Transverse colon (tissue), 4 donors: ENCODE measurements at regions not wholly inside any gene's neighbourhood (a gene's known extent, or its start where the extent isn't known, plus 50 kb on each side); places are given as distances from the start of the nearest gene placed in this dataset.
"Not testable (repeated sequence)": the region's sequence is repeated elsewhere in the genome, so short reads cannot be mapped to it uniquely, and the experiment has no call there.

Source experiments
- DNase-seq: peaks from one replicate; pipeline ENCODE4 v3.0.0-alpha.2; 2019
- H3K27ac ChIP-seq, 4 donors: fragments of 200-600 bp; sonication (generic); 2 replicates each; pipeline ENCODE4 v1.5.1; 2016 to 2018; ENCODE audit warnings: inconsistent platforms in 4 of 4
- H3K27me3 ChIP-seq: fragments of 200-600 bp; sonication (generic); 2 replicates; pipeline ENCODE4 v1.5.1; 2017; ENCODE audit warnings: inconsistent platforms
- H3K36me3 ChIP-seq, 4 donors: fragments of 200-600 bp; sonication (generic); 2 replicates each; pipeline ENCODE4 v1.5.1; 2017 to 2019; ENCODE audit warnings: inconsistent platforms in 4 of 4
- H3K4me1 ChIP-seq, 4 donors: fragments of 200-600 bp; sonication (generic); 2 replicates each; pipeline ENCODE4 v1.5.1; 2017 to 2020; ENCODE audit warnings: inconsistent platforms in 4 of 4
- H3K4me3 ChIP-seq, 4 donors: fragments of 200-600 bp; sonication (generic); 1 replicate in 1 of 4; 2 replicates in 3 of 4; pipeline versions ENCODE4 v1.5.1 to v1.6.1; 2017 to 2019; ENCODE audit warnings: inconsistent platforms in 4 of 4
- H3K9me3 ChIP-seq, 2 donors: fragments of 200-600 bp; sonication (generic); 2 replicates each; pipeline ENCODE4 v1.5.1; 2017 to 2019; ENCODE audit warnings: inconsistent platforms in 2 of 2
- EP300 ChIP-seq: sonication (generic); formaldehyde crosslinking; IDR thresholded peaks from one replicate; pipeline ENCODE4 v1.6.1; 2017; ENCODE audit warnings: antibody characterized with exemption, low read depth
- POLR2A ChIP-seq: fragments of 450-650 bp; IDR thresholded peaks from one replicate; pipeline ENCODE4 v1.6.1; 2016; ENCODE audit warnings: antibody characterized with exemption, mild to moderate bottlenecking, moderate library complexity
- POLR2AphosphoS5 ChIP-seq, 3 donors: sonication (generic); formaldehyde crosslinking; IDR thresholded peaks; one replicate each; pipeline ENCODE4 v1.6.1; 2016; ENCODE audit warnings: antibody characterized with exemption in 3 of 3
- WGBS, 2 donors: methylation state at CpG; one replicate each; pipeline ENCODE4 v1.1.5; 2018; ENCODE audit warnings: low coverage in 1 of 2; 5-methylcytosine and 5-hydroxymethylcytosine counted together
- in situ Hi-C, 4 donors: fragments of 200-750 bp; cut with MboI; loops; one replicate each; pipeline versions ENCODE4 v1.15.0 to v1.15.1; 2017; ENCODE audit warnings: low sequenced_read_pairs in 3 of 4, low pct_ligation_motif_present in 1 of 4, low pct_unique_long_range_greater_than_20kb in 1 of 4
- intact Hi-C: fragments of 100-400 bp; cut with DNase I; formaldehyde crosslinking; loops from one replicate; pipeline ENCODE4 v1.15.1; 2023; ENCODE audit warnings: low total_unique reads
- TF ChIP-seq, protein P1 (sequence below), 5 experiments: fragments of 200-600 bp in 3 of 5; fragments of 450-650 bp in 2 of 5; sonication (generic) in 3 of 5; IDR thresholded peaks; 1 replicate in 2 of 5; 2 replicates in 3 of 5; pipeline ENCODE4 v1.5.1; 2016 to 2017; ENCODE audit warnings: antibody characterized with exemption in 5 of 5, inconsistent platforms in 3 of 5, mild to moderate bottlenecking in 2 of 5, moderate library complexity in 1 of 5

DNA sequence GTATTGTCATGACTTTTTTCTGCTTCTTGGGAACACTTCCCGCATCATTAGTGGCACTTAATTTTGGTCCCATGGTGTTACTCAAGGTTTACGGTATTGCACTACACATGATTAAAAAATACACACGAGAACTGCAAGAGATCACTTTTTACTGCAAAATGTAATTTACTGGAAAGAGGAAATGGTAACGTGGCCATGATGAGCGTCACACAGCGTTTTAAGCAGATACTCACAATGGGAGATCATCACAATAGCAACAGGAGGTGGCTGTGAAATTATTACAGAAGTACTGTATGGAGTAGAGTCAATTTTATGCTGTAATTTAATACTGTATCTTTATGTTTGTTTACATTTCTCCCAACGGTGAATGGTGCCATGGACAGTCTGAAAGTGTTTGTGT, 1510.3 kb downstream of the AMY1C start:
- peaks cover 0 to 6% of the 10 kb centered on the region in 2 donors for H3K9me3 ChIP-seq

DNA sequence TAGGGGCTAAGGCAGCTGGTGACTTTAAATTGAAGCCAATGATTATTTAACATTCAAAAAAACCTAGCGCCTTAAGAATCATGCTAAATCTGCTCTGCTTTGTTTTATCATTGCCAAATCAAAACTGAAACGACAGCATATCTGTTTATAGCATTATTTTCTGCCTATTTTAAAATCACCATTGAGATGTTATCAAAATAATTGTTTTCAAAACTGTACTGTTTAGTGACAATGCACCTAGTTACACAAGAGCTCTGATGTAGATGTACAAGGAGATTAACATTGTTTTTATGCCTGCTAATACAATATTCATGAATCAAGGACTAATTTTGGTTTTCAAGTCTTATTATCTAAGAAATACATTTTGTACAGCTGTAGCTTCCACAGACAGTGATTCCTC, 1521.3 kb downstream of the AMY1C start:
- 57 to 71% methylated on average over 2 of the region's 2 CpGs for WGBS, 2 donors
- Histone ChIP-seq H3K4me1 (no peaks in the 10 kb centered on the region), H3K36me3 (no peaks in the 10 kb centered on the region), H3K27me3 (no peaks in the 10 kb centered on the region), H3K27ac (no peak overlapping the region), H3K4me3 (no peak overlapping the region), H3K9me3 (no peaks in the 10 kb centered on the region)
- intact Hi-C loops = no loop called here
- DNase-seq = no peak
- TF ChIP-seq POLR2AphosphoS5 (IDR thresholded peaks at IDR 0.05) (no peak), POLR2A (no peak), EP300 (no peak)
- TF ChIP-seq, protein P1, sequence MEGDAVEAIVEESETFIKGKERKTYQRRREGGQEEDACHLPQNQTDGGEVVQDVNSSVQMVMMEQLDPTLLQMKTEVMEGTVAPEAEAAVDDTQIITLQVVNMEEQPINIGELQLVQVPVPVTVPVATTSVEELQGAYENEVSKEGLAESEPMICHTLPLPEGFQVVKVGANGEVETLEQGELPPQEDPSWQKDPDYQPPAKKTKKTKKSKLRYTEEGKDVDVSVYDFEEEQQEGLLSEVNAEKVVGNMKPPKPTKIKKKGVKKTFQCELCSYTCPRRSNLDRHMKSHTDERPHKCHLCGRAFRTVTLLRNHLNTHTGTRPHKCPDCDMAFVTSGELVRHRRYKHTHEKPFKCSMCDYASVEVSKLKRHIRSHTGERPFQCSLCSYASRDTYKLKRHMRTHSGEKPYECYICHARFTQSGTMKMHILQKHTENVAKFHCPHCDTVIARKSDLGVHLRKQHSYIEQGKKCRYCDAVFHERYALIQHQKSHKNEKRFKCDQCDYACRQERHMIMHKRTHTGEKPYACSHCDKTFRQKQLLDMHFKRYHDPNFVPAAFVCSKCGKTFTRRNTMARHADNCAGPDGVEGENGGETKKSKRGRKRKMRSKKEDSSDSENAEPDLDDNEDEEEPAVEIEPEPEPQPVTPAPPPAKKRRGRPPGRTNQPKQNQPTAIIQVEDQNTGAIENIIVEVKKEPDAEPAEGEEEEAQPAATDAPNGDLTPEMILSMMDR (IDR thresholded peaks at IDR 0.05) = no peak
- in situ Hi-C loops = no loop called here

More for the DNA sequence above, 1510.3 kb downstream of the AMY1C start:
- intact Hi-C loops (no loop called here), in situ Hi-C loops (no loop called here)
- 71% methylated on average over 7 of the region's 7 CpGs for WGBS, 2 donors
- no peak for DNase-seq
- Histone ChIP-seq H3K4me3 (no peak overlapping the region), H3K27me3 (no peaks in the 10 kb centered on the region), H3K27ac (no peak overlapping the region), H3K4me1 (no peaks in the 10 kb centered on the region), H3K36me3 (no peaks in the 10 kb centered on the region)
- TF ChIP-seq POLR2AphosphoS5 (IDR thresholded peaks at IDR 0.05) = no peak
- TF ChIP-seq POLR2A = no peak
- TF ChIP-seq EP300 = no peak
- TF ChIP-seq, protein P1 (IDR thresholded peaks at IDR 0.05) = no peak

DNA sequence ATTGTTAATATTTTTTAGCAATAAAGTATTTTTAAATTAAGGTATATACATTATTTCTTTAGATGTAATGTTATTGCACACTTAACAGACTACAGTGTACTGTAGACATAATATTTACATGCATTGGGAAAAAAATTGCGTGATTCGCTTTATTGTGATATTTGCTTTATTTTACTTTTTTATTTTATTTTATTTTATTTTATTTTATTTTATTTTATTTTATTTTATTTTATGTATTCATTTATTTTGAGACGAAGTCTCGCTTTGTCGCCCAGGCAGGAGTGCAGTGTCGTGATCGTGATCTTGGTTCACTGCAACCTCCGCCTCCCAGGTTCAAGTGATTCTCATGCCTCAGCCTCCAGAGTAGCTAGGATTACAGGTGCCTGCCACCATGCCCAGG, 1522.7 kb downstream of the AMY1C start:
- H3K9me3 ChIP-seq, H3K27ac ChIP-seq, DNase-seq, H3K36me3 ChIP-seq, H3K4me3 ChIP-seq, in situ Hi-C loops, intact Hi-C loops, H3K4me1 ChIP-seq, H3K27me3 ChIP-seq: not testable (repeated sequence)
- 91 to 95% methylated on average over 8 of the region's 8 CpGs for WGBS, 2 donors

DNA sequence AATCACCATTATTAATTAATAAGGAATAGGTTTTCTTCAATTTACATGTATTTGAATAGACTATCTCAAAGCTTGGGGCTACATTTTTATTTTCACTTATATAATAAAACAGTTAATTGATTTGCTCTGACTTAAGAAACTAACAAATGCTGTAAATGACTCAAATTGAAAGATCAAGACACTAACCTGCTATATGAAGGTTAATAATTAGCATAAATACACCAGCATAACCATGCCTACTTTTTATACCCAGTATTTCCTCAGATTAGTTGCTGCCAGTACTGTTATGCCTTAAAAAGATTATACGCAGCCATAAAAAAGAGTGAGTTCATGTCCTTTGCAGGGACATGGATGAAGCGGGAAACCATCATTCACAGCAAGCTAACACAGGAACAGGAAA, 1545.1 kb downstream of the AMY1C start:
- Histone ChIP-seq H3K36me3 (no peaks in the 10 kb centered on the region), H3K4me3 (no peak overlapping the region), H3K27ac (no peak overlapping the region), H3K9me3 (no peaks in the 10 kb centered on the region), H3K27me3 (no peaks in the 10 kb centered on the region), H3K4me1 (no peaks in the 10 kb centered on the region)
- no peak for DNase-seq
- 83 to 86% methylated on average over 2 of the region's 2 CpGs for WGBS, 2 donors
- no peak for TF ChIP-seq POLR2AphosphoS5 (IDR thresholded peaks at IDR 0.05)
- TF ChIP-seq, protein P1 (IDR thresholded peaks at IDR 0.05) = no peak
- TF ChIP-seq POLR2A = no peak
- no peak for TF ChIP-seq EP300
- intact Hi-C loops = no loop called here
- in situ Hi-C loops = no loop called here

DNA sequence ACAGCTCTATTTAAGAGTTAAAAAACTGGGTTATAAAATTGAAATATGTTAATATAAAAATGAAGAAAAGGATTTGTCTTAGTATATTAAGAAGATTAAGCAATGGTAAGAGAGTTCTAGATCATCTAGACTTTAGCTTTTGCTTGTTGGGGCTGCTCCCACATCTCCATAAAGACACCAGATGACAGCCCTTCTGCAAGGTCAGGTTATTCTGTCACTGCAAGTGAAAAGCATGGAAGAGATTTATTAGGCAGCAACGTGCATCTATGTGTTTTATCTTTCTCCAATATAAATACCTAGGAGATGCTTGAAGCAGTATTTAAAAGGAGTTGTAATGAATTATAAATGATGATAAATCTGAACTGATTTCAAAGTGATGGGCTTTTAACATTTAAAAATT, 1560.4 kb downstream of the AMY1C start:
- no peaks in the 10 kb centered on the region for H3K36me3 ChIP-seq
- no peak overlapping the region for H3K27ac ChIP-seq
- WGBS, 2 donors = 9 to 19% methylated on average over 1 of the region's 1 CpG
- DNase-seq = no peak
- no peaks in the 10 kb centered on the region for H3K4me1 ChIP-seq
- no peak overlapping the region for H3K4me3 ChIP-seq
- intact Hi-C loops = no loop called here
- H3K9me3 ChIP-seq = no peaks in the 10 kb centered on the region
- TF ChIP-seq EP300 (no peak), POLR2AphosphoS5 (IDR thresholded peaks at IDR 0.05) (no peak), POLR2A (no peak)
- TF ChIP-seq, protein P1 (IDR thresholded peaks at IDR 0.05) = no peak
- no peaks in the 10 kb centered on the region for H3K27me3 ChIP-seq
- in situ Hi-C loops = no loop called here
